ENCODE measurements at regions not wholly inside any gene's neighbourhood (a gene's known extent, or its start where the extent isn't known, plus 50 kb on each side); places are given as distances from the start of the nearest gene placed in this dataset.

DNA sequence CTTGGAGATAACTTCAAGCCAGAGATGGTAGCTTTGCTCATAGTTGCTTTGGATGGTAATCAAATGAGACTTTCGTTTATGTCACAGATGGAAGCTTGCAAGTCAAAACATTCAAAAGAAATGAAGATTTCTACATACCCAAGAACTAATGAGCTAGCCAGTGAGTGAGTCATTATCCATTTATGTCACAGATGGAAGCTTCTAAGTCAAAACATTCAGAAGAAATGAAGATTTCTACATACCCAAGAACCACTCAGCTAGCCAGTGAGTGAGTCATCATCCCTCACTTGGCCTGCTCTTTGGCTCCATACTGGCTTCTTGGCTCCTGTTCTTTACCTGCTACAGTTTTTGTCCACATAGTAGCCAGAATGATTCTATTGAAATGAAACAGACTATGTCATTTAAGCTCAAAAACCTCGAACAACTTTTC is 559.8 kb upstream of the CBLB start:
- no peaks in the 10 kb centered on the region for H4K20me1 ChIP-seq (ENCODE audit: insufficient read depth, poor library complexity, severe bottlenecking)
- TF ChIP-seq, protein P1, sequence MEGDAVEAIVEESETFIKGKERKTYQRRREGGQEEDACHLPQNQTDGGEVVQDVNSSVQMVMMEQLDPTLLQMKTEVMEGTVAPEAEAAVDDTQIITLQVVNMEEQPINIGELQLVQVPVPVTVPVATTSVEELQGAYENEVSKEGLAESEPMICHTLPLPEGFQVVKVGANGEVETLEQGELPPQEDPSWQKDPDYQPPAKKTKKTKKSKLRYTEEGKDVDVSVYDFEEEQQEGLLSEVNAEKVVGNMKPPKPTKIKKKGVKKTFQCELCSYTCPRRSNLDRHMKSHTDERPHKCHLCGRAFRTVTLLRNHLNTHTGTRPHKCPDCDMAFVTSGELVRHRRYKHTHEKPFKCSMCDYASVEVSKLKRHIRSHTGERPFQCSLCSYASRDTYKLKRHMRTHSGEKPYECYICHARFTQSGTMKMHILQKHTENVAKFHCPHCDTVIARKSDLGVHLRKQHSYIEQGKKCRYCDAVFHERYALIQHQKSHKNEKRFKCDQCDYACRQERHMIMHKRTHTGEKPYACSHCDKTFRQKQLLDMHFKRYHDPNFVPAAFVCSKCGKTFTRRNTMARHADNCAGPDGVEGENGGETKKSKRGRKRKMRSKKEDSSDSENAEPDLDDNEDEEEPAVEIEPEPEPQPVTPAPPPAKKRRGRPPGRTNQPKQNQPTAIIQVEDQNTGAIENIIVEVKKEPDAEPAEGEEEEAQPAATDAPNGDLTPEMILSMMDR (IDR thresholded peaks at IDR 0.05; ENCODE audit: poor library complexity) = no peak
- TF ChIP-seq EZH2phosphoT487 (IDR thresholded peaks at IDR 0.05; ENCODE audit: low read depth, severe bottlenecking, unreplicated experiment) = no peak
- TF ChIP-seq EZH2 (IDR thresholded peaks at IDR 0.05; ENCODE audit: borderline replicate concordance) = no peak
- H3K36me3 ChIP-seq (replicated peaks; ENCODE audit: insufficient read depth, low read depth) = no peaks in the 10 kb centered on the region
- no peaks in the 10 kb centered on the region for H3K4me1 ChIP-seq (ENCODE audit: insufficient read depth)
- H3K4me2 ChIP-seq = no peak overlapping the region
- H2AFZ ChIP-seq = no peak overlapping the region
- H3K27ac ChIP-seq = no peak overlapping the region
- H3K9me2 ChIP-seq (replicated peaks; ENCODE audit: insufficient read depth) = no peaks in the 10 kb centered on the region
- no peaks in the 10 kb centered on the region for H3K9me3 ChIP-seq (ENCODE audit: low read depth)
- no peaks in the 10 kb centered on the region for H3K27me3 ChIP-seq
- peak; percentile 50 for DNase-seq (ENCODE audit: low spot score)
- no peaks in the 10 kb centered on the region for H3K79me2 ChIP-seq
- no peak overlapping the region for H3K4me3 ChIP-seq
- 81% methylated on average over 2 of the region's 2 CpGs for WGBS (ENCODE audit: low lambda C conversion rate, missing lambda C conversion rate)

DNA sequence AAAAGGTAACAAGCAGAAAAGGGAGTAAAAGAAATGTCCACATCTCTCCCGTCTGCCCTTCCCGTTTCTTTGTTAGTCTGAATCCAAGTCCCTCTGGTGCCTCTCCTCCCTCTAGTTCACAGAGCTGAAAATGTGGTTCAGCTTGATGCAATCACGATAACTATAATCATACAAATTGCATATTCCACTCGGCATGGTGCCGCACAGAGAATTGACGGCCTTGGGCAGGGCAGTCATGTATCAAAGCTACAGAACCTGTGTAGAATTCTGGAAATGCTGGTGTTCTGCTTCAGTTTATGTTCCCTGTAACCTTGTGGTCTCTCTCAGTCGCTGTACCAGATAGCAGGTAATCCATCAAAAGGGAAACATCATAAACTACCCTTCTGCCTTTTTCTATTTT is 562.9 kb upstream of the CBLB start:
- WGBS (ENCODE audit: low lambda C conversion rate, missing lambda C conversion rate) = 84% methylated on average over 7 of the region's 7 CpGs
- Histone ChIP-seq H3K4me3 (no peak overlapping the region), H3K9me3 (ENCODE audit: low read depth) (no peaks in the 10 kb centered on the region), H3K27me3 (no peaks in the 10 kb centered on the region), H3K9me2 (replicated peaks; ENCODE audit: insufficient read depth) (no peaks in the 10 kb centered on the region), H4K20me1 (ENCODE audit: insufficient read depth, poor library complexity, severe bottlenecking) (no peaks in the 10 kb centered on the region), H3K4me1 (ENCODE audit: insufficient read depth) (no peaks in the 10 kb centered on the region), H3K79me2 (no peaks in the 10 kb centered on the region), H2AFZ (no peak overlapping the region), H3K36me3 (replicated peaks; ENCODE audit: insufficient read depth, low read depth) (no peaks in the 10 kb centered on the region), H3K4me2 (no peak overlapping the region), H3K27ac (no peak overlapping the region)
- DNase-seq (ENCODE audit: low spot score) = no peak
- TF ChIP-seq, protein P1 (IDR thresholded peaks at IDR 0.05; ENCODE audit: poor library complexity) = no peak
- no peak for TF ChIP-seq EZH2phosphoT487 (IDR thresholded peaks at IDR 0.05; ENCODE audit: low read depth, severe bottlenecking, unreplicated experiment)
- TF ChIP-seq EZH2 (IDR thresholded peaks at IDR 0.05; ENCODE audit: borderline replicate concordance) = no peak

DNA sequence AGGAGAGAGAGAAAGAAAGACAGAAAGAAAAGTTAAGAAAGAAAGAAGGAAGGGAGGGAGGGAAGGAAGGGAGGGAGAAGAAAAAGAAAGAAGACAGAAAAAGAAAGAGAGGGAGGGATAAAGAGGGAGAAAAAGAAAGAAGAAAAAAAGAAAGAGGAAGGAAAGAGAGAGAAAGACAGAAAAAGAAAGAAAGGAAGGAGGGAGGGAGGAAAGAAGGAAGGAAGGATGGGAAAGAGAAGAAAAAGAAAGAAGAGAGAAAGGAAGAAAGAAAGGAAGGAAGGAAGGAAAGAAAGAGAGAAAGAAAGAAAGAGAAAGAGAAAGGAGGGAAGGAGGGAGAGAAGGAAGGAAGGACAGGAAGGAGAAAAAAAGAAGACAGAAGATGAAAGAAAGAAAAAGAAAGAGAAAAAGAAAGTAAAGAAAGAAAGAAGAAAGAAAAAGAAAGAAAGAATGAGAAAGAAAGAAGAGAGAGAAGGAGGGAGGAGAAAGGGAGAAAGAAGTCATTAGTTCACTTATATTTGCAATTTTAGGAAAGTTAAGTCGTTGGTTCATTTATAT is 567.2 kb upstream of the CBLB start:
- H3K4me2 ChIP-seq = no peak overlapping the region
- no peaks in the 10 kb centered on the region for H3K27me3 ChIP-seq
- no peaks in the 10 kb centered on the region for H3K9me2 ChIP-seq (replicated peaks; ENCODE audit: insufficient read depth)
- 92% methylated on average over 1 of the region's 1 CpG for WGBS (ENCODE audit: low lambda C conversion rate, missing lambda C conversion rate)
- no peak overlapping the region for H3K27ac ChIP-seq
- TF ChIP-seq, protein P1 (IDR thresholded peaks at IDR 0.05; ENCODE audit: poor library complexity) = no peak
- TF ChIP-seq EZH2phosphoT487 (IDR thresholded peaks at IDR 0.05; ENCODE audit: low read depth, severe bottlenecking, unreplicated experiment) (no peak), EZH2 (IDR thresholded peaks at IDR 0.05; ENCODE audit: borderline replicate concordance) (no peak)
- no peaks in the 10 kb centered on the region for H3K9me3 ChIP-seq (ENCODE audit: low read depth)
- H3K36me3 ChIP-seq (replicated peaks; ENCODE audit: insufficient read depth, low read depth) = no peaks in the 10 kb centered on the region
- no peaks in the 10 kb centered on the region for H3K79me2 ChIP-seq
- H2AFZ ChIP-seq = no peak overlapping the region
- H3K4me1 ChIP-seq (ENCODE audit: insufficient read depth) = no peaks in the 10 kb centered on the region
- no peak overlapping the region for H3K4me3 ChIP-seq
- DNase-seq (ENCODE audit: low spot score) = no peak
- no peaks in the 10 kb centered on the region for H4K20me1 ChIP-seq (ENCODE audit: insufficient read depth, poor library complexity, severe bottlenecking)
